ENCODE measurements at regions not wholly inside any gene's neighbourhood (a gene's known extent, or its start where the extent isn't known, plus 50 kb on each side); places are given as distances from the start of the nearest gene placed in this dataset.
A peak's percentile ranks its signal among the peaks of the same experiment; 100 is the strongest.
"Not testable (repeated sequence)": the region's sequence is repeated elsewhere in the genome, so short reads cannot be mapped to it uniquely, and the experiment has no call there.

- no peak for DNase-seq
These were observed 89.4 kb upstream of the FHL2 start for GRCh38 chr2:105488285-105488684.

- DNase-seq = peak; percentile 53
These were observed 88.6 kb upstream of the FHL2 start for GRCh38 chr2:105487142-105488069.

GRCh38 chr2:105486762-105487141, 87.9 kb upstream of the FHL2 start:
- DNase-seq = no peak

- DNase-seq = no peak
These were observed 79.8 kb upstream of the FHL2 start for GRCh38 chr2:105478670-105479069.

GRCh38 chr2:105477050-105477620, 78.3 kb upstream of the FHL2 start:
- DNase-seq = not testable (repeated sequence)

GRCh38 chr2:105473011-105473410, 74.2 kb upstream of the FHL2 start:
- DNase-seq = no peak

GRCh38 chr2:105470979-105471378, 72.1 kb upstream of the FHL2 start:
- DNase-seq = no peak

- no peak for DNase-seq
These were observed 70.9 kb upstream of the FHL2 start for GRCh38 chr2:105469781-105470180.

GRCh38 chr2:105468582-105469042, 69.8 kb upstream of the FHL2 start:
- DNase-seq = no peak

GRCh38 chr2:105464325-105464724, 65.5 kb upstream of the FHL2 start:
- no peak for DNase-seq

- no peak for DNase-seq
These were observed 61.3 kb upstream of the FHL2 start for GRCh38 chr2:105460048-105460732.

GRCh38 chr2:105458076-105458475, 59.2 kb upstream of the FHL2 start:
- DNase-seq = no peak

- no peak for DNase-seq
These were observed 56.7 kb upstream of the FHL2 start for GRCh38 chr2:105455488-105456003.

GRCh38 chr2:105454801-105455485, 56.1 kb upstream of the FHL2 start:
- no peak for DNase-seq

GRCh38 chr2:105451571-105452166, 52.8 kb upstream of the FHL2 start:
- DNase-seq = no peak

GRCh38 chr2:105450471-105450870, 51.6 kb upstream of the FHL2 start:
- no peak for DNase-seq

- DNase-seq = no peak
These were observed 50.2 kb upstream of the FHL2 start for GRCh38 chr2:105449076-105449475.
